ENCODE measurements at regions not wholly inside any gene's neighbourhood (a gene's known extent, or its start where the extent isn't known, plus 50 kb on each side); places are given as distances from the start of the nearest gene placed in this dataset.
A peak's percentile ranks its signal among the peaks of the same experiment; 100 is the strongest.
"Not testable (repeated sequence)": the region's sequence is repeated elsewhere in the genome, so short reads cannot be mapped to it uniquely, and the experiment has no call there.

DNA sequence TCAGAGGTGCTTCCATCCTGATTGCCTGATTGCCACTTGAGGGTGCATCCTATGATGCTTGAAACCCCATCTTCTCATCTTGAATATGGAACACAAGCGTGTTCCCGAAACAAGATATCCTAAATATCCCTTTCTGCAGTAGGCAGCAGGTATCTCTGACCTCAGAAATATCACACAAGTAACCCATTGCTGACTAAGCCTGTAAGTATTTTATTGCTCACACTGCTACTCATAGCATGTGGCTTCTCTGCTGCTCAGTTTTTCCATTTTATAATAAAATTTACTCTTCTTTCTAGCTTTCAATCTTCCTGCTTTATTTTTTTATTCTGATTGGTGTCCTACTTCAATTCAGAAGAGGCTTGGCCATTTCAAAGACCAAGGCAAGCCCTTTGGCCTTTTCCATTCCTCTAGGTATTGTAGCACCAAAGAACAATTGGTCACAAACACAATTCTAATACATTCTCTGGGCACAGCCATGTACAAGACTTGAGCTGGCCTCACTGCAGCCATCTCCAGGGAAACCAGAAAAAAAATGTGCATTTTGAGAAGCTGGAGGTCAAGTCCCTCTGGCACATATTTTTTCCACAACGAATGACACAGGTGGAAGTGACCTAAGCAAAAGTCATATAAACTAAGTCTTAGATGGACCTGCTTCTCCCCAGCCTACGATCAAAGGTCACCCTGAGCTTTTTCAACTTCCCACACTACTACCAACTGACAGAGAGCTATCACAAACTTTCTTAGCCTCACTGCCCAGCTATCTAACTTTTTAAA, 107.0 kb downstream of the OR13H1 start:
- TF ChIP-seq CTCF (IDR thresholded peaks at IDR 0.05; ENCODE audit: extremely low read depth, insufficient read depth, missing control alignments) = no peak
- in situ Hi-C loops (cut with MboI; ENCODE audit: low pct_unique_long_range_greater_than_20kb, low sequenced_read_pairs, unreplicated experiment) = no loop called here
- DNase-seq (ENCODE audit: low spot score) = no peak

DNA sequence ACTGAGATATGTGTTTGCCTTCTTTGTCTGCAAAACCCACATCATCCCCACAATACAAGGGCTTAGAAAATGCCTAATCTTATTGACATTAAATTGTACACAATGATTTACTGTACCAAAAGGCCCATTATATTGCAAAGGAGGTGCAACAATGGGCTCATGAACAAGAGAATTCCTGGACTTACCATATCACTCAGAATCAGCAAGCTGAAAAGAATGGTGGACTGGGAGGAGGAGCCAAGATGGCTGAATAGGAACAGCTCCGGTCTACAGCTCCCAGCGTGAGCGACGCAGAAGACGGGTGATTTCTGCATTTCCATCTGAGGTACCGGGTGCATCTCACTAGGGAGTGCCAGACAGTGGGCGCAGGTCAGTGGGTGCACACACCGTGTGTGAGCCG, 119.9 kb downstream of the OR13H1 start:
- DNase-seq (ENCODE audit: low spot score); in situ Hi-C loops (cut with MboI; ENCODE audit: low pct_unique_long_range_greater_than_20kb, low sequenced_read_pairs, unreplicated experiment): not testable (repeated sequence)

GRCh38 chrX:131671735-131672134, 127.9 kb downstream of the OR13H1 start:
- DNase-seq (ENCODE audit: low spot score) = no peak
- no peak for TF ChIP-seq CTCF (IDR thresholded peaks at IDR 0.05; ENCODE audit: extremely low read depth, insufficient read depth, missing control alignments)
- in situ Hi-C loops (cut with MboI; ENCODE audit: low pct_unique_long_range_greater_than_20kb, low sequenced_read_pairs, unreplicated experiment) = no loop called here

GRCh38 chrX:131675596-131676194, 131.8 kb downstream of the OR13H1 start:
- peak; percentile 53 for TF ChIP-seq CTCF (IDR thresholded peaks at IDR 0.05; ENCODE audit: extremely low read depth, insufficient read depth, missing control alignments)
- in situ Hi-C loops (cut with MboI; ENCODE audit: low pct_unique_long_range_greater_than_20kb, low sequenced_read_pairs, unreplicated experiment) = loop anchor here (25.0 kb wide), 1 partner anchor 688 kb away; no protein-coding TSS in a partner anchor
- DNase-seq (ENCODE audit: low spot score) = peak; percentile 41

- in situ Hi-C loops (cut with MboI; ENCODE audit: low pct_unique_long_range_greater_than_20kb, low sequenced_read_pairs, unreplicated experiment) = loop anchor here (25.0 kb wide), 1 partner anchor 691 kb away; no protein-coding TSS in a partner anchor
- peak; percentile 66 for DNase-seq (ENCODE audit: low spot score)
- peak; percentile 85 for TF ChIP-seq CTCF (IDR thresholded peaks at IDR 0.05; ENCODE audit: extremely low read depth, insufficient read depth, missing control alignments)
These were observed 134.1 kb downstream of the OR13H1 start for GRCh38 chrX:131677655-131678628.

GRCh38 chrX:131682735-131683134, 138.9 kb downstream of the OR13H1 start:
- in situ Hi-C loops (cut with MboI; ENCODE audit: low pct_unique_long_range_greater_than_20kb, low sequenced_read_pairs, unreplicated experiment) = loop anchor here (25.0 kb wide), 1 partner anchor 695 kb away; no protein-coding TSS in a partner anchor
- not testable (repeated sequence) for DNase-seq (ENCODE audit: low spot score)

- DNase-seq (ENCODE audit: low spot score) = no peak
- no peak for TF ChIP-seq CTCF (IDR thresholded peaks at IDR 0.05; ENCODE audit: extremely low read depth, insufficient read depth, missing control alignments)
- in situ Hi-C loops (cut with MboI; ENCODE audit: low pct_unique_long_range_greater_than_20kb, low sequenced_read_pairs, unreplicated experiment) = loop anchor here (25.0 kb wide), 1 partner anchor 706 kb away; no protein-coding TSS in a partner anchor
These were observed 149.5 kb downstream of the OR13H1 start for GRCh38 chrX:131693359-131693758.

DNA sequence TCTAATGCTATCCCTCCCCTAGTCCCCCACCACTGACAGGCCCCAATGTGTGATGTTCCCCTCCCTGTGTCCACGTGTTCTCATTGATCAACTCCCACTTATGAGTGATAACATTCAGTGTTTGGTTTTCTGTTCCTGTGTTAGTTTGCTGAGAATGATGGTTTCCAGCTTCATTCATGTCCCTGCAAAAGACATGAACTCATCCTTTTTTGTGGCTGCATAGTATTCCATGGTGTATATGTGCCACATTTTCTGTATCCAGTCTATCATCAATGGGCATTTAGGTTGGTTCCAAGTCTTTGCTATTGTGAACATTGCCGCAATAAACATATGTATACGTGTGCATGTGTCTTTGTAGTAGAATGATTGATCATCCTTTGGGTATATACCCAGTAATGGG, 153.1 kb downstream of the OR13H1 start:
- DNase-seq (ENCODE audit: low spot score) = not testable (repeated sequence)
- in situ Hi-C loops (cut with MboI; ENCODE audit: low pct_unique_long_range_greater_than_20kb, low sequenced_read_pairs, unreplicated experiment) = loop anchor here (25.0 kb wide), 1 partner anchor 710 kb away; no protein-coding TSS in a partner anchor

All from GM13977 (cell line).